ENCODE measurements at regions not wholly inside any gene's neighbourhood (a gene's known extent, or its start where the extent isn't known, plus 50 kb on each side); places are given as distances from the start of the nearest gene placed in this dataset.
A peak's percentile ranks its signal among the peaks of the same experiment; 100 is the strongest.

GRCh38 chr17:77421630-77421972 is 280.8 kb downstream of the SEC14L1 start:
- Mint-ChIP-seq H3K36me3 (no peaks in the 10 kb centered on the region), H3K9me3 (no peaks in the 10 kb centered on the region), H3K4me3 (peak overlapping the region; percentile 69), H3K27ac (peak overlapping the region; percentile 82), H3K27me3 (no peaks in the 10 kb centered on the region), H3K4me1 (ENCODE audit: unreplicated experiment) (peaks cover 49% of the 10 kb centered on the region)
- no peak for DNase-seq (ENCODE audit: extremely low spot score, unreplicated experiment)
- TF ChIP-seq CTCF (conservative IDR thresholded peaks at IDR 0.05): no peak

DNA sequence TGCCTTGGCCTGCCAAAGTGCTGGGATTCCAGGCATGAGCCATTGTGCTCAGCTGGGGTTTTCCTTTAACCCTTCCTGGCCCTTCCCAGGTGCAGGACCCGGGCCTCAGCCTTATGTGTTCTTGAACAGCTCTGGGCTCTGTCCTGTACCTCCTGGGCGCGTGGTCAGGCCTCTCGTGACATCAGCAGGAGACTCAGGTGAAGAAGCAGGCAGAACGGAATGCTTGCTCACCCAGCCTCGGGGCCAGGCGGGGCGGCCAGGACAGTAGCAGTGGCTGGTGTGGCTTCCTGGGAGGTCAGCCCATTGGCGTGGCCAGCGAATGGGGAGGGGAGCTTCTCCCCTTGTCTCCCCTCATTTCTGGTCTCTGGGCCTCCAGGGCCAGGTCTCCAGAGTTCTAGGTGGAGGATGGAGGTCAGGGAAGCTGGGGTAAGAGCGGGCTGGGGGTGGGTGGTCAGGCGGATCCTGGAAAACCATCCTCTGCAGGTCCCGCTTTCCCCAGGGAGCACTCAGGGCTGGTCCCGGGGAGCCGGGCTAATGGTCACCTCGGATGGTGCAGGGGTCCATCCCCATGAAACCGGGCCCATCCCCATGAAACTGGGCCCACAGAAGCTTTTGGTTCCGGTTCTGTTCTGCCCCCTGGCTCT is 281.5 kb downstream of the SEC14L1 start:
- H3K27ac Mint-ChIP-seq: peak overlapping the region; percentile 82
- DNase-seq (ENCODE audit: extremely low spot score, unreplicated experiment): no peak
- H3K36me3 Mint-ChIP-seq: no peaks in the 10 kb centered on the region
- H3K9me3 Mint-ChIP-seq: no peaks in the 10 kb centered on the region
- H3K27me3 Mint-ChIP-seq: no peaks in the 10 kb centered on the region
- H3K4me3 Mint-ChIP-seq: no peak overlapping the region
- no peak for TF ChIP-seq CTCF (conservative IDR thresholded peaks at IDR 0.05)
- H3K4me1 Mint-ChIP-seq (ENCODE audit: unreplicated experiment): peaks cover 54% of the 10 kb centered on the region

GRCh38 chr17:77422748-77423113 is 282.0 kb downstream of the SEC14L1 start:
- no peaks in the 10 kb centered on the region for H3K36me3 Mint-ChIP-seq
- H3K27ac Mint-ChIP-seq: no peak overlapping the region
- DNase-seq (ENCODE audit: extremely low spot score, unreplicated experiment): no peak
- no peak overlapping the region for H3K4me3 Mint-ChIP-seq
- H3K9me3 Mint-ChIP-seq: no peaks in the 10 kb centered on the region
- peaks cover 54% of the 10 kb centered on the region for H3K4me1 Mint-ChIP-seq (ENCODE audit: unreplicated experiment)
- TF ChIP-seq CTCF (conservative IDR thresholded peaks at IDR 0.05): no peak
- H3K27me3 Mint-ChIP-seq: no peaks in the 10 kb centered on the region

GRCh38 chr17:77423589-77424451 is 283.1 kb downstream of the SEC14L1 start:
- Mint-ChIP-seq H3K27me3 (no peaks in the 10 kb centered on the region), H3K27ac (peak overlapping the region; percentile 56), H3K36me3 (no peaks in the 10 kb centered on the region), H3K9me3 (no peaks in the 10 kb centered on the region), H3K4me3 (no peak overlapping the region), H3K4me1 (ENCODE audit: unreplicated experiment) (peaks cover 64% of the 10 kb centered on the region)
- no peak for TF ChIP-seq CTCF (conservative IDR thresholded peaks at IDR 0.05)
- no peak for DNase-seq (ENCODE audit: extremely low spot score, unreplicated experiment)

DNA sequence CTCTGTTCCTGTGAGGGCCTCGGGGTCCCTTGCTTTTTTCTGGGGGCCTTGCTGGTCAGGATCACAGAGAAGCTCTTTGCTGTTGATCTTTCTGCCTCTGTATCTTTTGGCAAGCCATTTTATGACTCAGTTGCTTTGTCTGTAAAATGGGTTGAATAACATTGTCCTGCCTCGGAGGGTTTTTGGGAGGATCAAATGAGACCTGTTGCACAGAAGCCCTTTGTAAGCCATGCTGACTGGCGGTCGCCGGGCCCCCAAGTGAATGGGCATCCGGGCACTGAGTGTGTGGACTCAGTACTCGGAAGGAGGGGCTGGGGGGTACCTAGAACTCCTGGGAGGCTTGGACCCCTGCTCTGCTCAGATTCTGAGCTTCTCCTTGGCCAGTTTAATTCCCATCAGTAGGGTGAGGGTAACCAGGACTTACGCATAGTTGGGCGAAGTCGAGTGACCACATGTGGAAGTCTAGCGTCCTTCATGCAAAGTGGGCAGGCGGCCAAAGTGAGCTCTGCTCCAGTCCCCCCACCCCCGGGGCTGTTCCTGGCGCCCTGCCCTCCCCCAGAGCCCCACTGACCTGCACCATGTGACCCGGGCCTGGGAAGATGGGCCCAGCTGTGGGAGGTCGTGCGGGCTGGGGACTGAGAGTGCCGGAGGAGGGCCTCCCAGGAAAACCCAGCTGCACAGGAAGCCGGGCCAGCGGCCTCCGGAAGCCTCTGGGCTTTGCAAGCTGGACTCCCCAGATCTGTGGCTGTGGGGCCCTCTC is 284.0 kb downstream of the SEC14L1 start:
- H3K4me1 Mint-ChIP-seq (ENCODE audit: unreplicated experiment): peaks cover 69% of the 10 kb centered on the region
- H3K4me3 Mint-ChIP-seq: no peak overlapping the region
- no peaks in the 10 kb centered on the region for H3K36me3 Mint-ChIP-seq
- H3K27ac Mint-ChIP-seq: no peak overlapping the region
- no peaks in the 10 kb centered on the region for H3K9me3 Mint-ChIP-seq
- DNase-seq (ENCODE audit: extremely low spot score, unreplicated experiment): no peak
- no peaks in the 10 kb centered on the region for H3K27me3 Mint-ChIP-seq
- TF ChIP-seq CTCF (conservative IDR thresholded peaks at IDR 0.05): no peak
